ENCODE measurements at regions not wholly inside any gene's neighbourhood (a gene's known extent, or its start where the extent isn't known, plus 50 kb on each side); places are given as distances from the start of the nearest gene placed in this dataset.
A peak's percentile ranks its signal among the peaks of the same experiment; 100 is the strongest.

GRCh38 chr2:136557203-136557602 is 208.1 kb upstream of the THSD7B start:
- no peak for DNase-seq

GRCh38 chr2:136550181-136550580 is 215.2 kb upstream of the THSD7B start:
- DNase-seq = no peak

GRCh38 chr2:136539355-136539754 is 226.0 kb upstream of the THSD7B start:
- DNase-seq = no peak

GRCh38 chr2:136538489-136538888 is 226.9 kb upstream of the THSD7B start:
- DNase-seq = no peak

- no peak for DNase-seq
Measured at GRCh38 chr2:136534811-136535210, 230.5 kb upstream of the THSD7B start.

GRCh38 chr2:136532171-136532570 is 233.2 kb upstream of the THSD7B start:
- DNase-seq = no peak

- no peak for DNase-seq
Measured at GRCh38 chr2:136531731-136532130, 233.6 kb upstream of the THSD7B start.

GRCh38 chr2:136530146-136530545 is 235.2 kb upstream of the THSD7B start:
- no peak for DNase-seq

- no peak for DNase-seq
Measured at GRCh38 chr2:136527560-136527959, 237.8 kb upstream of the THSD7B start.

- DNase-seq = no peak
Measured at GRCh38 chr2:136522724-136523123, 242.6 kb upstream of the THSD7B start.

- DNase-seq = no peak
Measured at GRCh38 chr2:136517716-136518115, 247.6 kb upstream of the THSD7B start.

- DNase-seq = no peak
Measured at GRCh38 chr2:136510244-136510643, 255.1 kb upstream of the THSD7B start.

GRCh38 chr2:136505462-136505861 is 259.9 kb upstream of the THSD7B start:
- DNase-seq = no peak

- no peak for DNase-seq
Measured at GRCh38 chr2:136502660-136503059, 262.7 kb upstream of the THSD7B start.

- DNase-seq = peak; percentile 75
Measured at GRCh38 chr2:136497709-136498108, 267.6 kb upstream of the THSD7B start.

GRCh38 chr2:136496966-136497365 is 268.4 kb upstream of the THSD7B start:
- DNase-seq = no peak

GRCh38 chr2:136495636-136496035 is 269.7 kb upstream of the THSD7B start:
- no peak for DNase-seq

GRCh38 chr2:136492901-136493300 is 272.4 kb upstream of the THSD7B start:
- DNase-seq = no peak

- no peak for DNase-seq
Measured at GRCh38 chr2:136490100-136490499, 275.2 kb upstream of the THSD7B start.

GRCh38 chr2:136487421-136487820 is 277.9 kb upstream of the THSD7B start:
- no peak for DNase-seq

GRCh38 chr2:136486115-136486514 is 279.2 kb upstream of the THSD7B start:
- no peak for DNase-seq

- DNase-seq = no peak
Measured at GRCh38 chr2:136482966-136483365, 282.4 kb upstream of the THSD7B start.

GRCh38 chr2:136482006-136482405 is 283.3 kb upstream of the THSD7B start:
- DNase-seq = no peak

GRCh38 chr2:136479696-136480095 is 285.6 kb upstream of the THSD7B start:
- no peak for DNase-seq

GRCh38 chr2:136468799-136469369 is 296.5 kb upstream of the THSD7B start:
- peak; percentile 72 for DNase-seq

GRCh38 chr2:136452528-136452927 is 312.8 kb upstream of the THSD7B start:
- DNase-seq = no peak

All from COR-L47 (cell line).